Activated naive CD8-positive, alpha-beta T cell (primary cell): ENCODE measurements at regions not wholly inside any gene's neighbourhood (a gene's known extent, or its start where the extent isn't known, plus 50 kb on each side); places are given as distances from the start of the nearest gene placed in this dataset.
"Not testable (repeated sequence)": the region's sequence is repeated elsewhere in the genome, so short reads cannot be mapped to it uniquely, and the experiment has no call there.

Experiments
- H3K27ac Mint-ChIP-seq: one replicate; pipeline ENCODE4 v1.8.0; 2021; ENCODE audit warnings: mixed read lengths
- H3K27me3 Mint-ChIP-seq: one replicate; pipeline ENCODE4 v1.8.0; 2021; ENCODE audit warnings: mixed read lengths
- H3K36me3 Mint-ChIP-seq: one replicate; pipeline ENCODE4 v1.8.0; 2021; ENCODE audit warnings: mixed read lengths
- H3K4me1 Mint-ChIP-seq: one replicate; pipeline ENCODE4 v1.8.0; 2021; ENCODE audit warnings: low read depth, mixed read lengths
- H3K4me3 Mint-ChIP-seq: one replicate; pipeline ENCODE4 v1.8.0; 2021; ENCODE audit warnings: mild to moderate bottlenecking, mixed read lengths
- H3K9me3 Mint-ChIP-seq: one replicate; pipeline ENCODE4 v1.8.0; 2021; ENCODE audit warnings: low read depth, mixed read lengths

DNA sequence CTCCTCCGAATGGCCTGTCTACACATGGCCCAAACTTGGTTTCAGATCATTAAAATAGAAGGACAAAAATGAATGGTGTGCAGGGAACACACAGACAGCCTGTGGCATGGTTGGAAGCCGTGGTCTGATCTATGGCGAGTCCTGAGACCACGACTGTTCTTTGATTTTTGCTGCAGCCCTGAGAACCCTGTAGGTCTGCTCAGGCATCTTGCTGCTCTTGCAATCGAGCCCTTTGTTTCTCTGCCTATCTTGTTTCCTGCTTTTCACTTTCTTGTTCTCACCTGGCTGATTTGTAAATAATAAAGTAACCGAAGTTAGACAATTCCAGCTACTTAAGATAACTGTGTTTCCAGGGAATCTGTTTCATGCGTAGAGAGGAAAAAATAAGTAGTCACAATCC, 54.1 kb upstream of the NBPF9 start:
- not testable (repeated sequence) for H3K27me3 Mint-ChIP-seq, H3K27ac Mint-ChIP-seq, H3K9me3 Mint-ChIP-seq, H3K36me3 Mint-ChIP-seq
- H3K4me1 Mint-ChIP-seq = peaks cover 10% of the 10 kb centered on the region
- H3K4me3 Mint-ChIP-seq = peak overlapping the region; percentile 17

DNA sequence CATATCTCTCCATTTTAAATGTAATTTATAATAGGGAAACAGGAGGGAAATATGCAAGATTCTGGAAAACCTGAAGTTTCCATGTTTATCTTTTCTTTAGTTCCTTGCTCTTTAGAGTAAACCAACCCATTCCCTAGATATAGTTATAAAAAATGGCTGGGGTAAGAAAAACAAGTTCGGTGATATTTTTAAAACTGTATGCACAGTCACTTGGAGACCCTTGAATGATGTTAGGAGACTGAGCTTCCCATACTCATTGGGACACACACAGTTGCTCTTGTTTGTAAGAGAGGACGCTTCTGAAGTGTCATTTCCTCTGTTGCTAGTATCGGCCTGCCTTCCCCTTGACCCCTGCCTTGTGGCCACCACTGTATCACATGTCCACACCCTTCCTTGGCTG, 55.0 kb upstream of the NBPF9 start:
- not testable (repeated sequence) for H3K27me3 Mint-ChIP-seq, H3K9me3 Mint-ChIP-seq, H3K36me3 Mint-ChIP-seq, H3K4me3 Mint-ChIP-seq, H3K27ac Mint-ChIP-seq
- H3K4me1 Mint-ChIP-seq = peaks cover 10% of the 10 kb centered on the region

GRCh38 chr1:149163063-149163444, 59.7 kb upstream of the NBPF9 start:
- H3K4me3 Mint-ChIP-seq, H3K9me3 Mint-ChIP-seq, H3K4me1 Mint-ChIP-seq, H3K27ac Mint-ChIP-seq, H3K27me3 Mint-ChIP-seq, H3K36me3 Mint-ChIP-seq: not testable (repeated sequence)

DNA sequence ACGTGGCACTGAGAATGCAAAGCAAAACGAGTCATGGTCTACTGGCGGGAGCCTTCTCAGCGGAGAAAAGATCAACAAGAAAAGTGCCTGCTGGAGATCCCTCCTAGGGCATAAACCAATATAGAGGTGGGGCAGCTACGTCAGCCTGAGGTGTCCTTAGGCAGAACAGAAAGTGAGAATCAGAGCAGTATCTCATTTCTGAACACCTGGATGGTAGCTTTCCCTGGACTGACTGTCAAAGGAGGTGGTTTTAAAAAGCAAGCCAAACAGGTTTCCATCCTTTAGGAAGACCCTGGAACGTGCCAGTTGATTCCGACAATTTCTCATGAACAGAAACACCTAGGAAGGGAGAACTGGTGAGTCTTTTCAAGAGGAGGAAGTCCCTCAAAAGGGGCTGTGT, 71.4 kb upstream of the NBPF9 start:
- H3K4me1 Mint-ChIP-seq, H3K36me3 Mint-ChIP-seq, H3K27ac Mint-ChIP-seq, H3K27me3 Mint-ChIP-seq, H3K4me3 Mint-ChIP-seq, H3K9me3 Mint-ChIP-seq: not testable (repeated sequence)

- H3K9me3 Mint-ChIP-seq, H3K4me1 Mint-ChIP-seq, H3K4me3 Mint-ChIP-seq: not testable (repeated sequence)
These were observed 72.5 kb upstream of the NBPF9 start for GRCh38 chr1:149175812-149176211.

GRCh38 chr1:149176453-149177316, 73.3 kb upstream of the NBPF9 start:
- H3K36me3 Mint-ChIP-seq, H3K4me1 Mint-ChIP-seq, H3K27me3 Mint-ChIP-seq, H3K9me3 Mint-ChIP-seq: not testable (repeated sequence)
- Mint-ChIP-seq H3K4me3 (peak overlapping the region; percentile 81), H3K27ac (peak overlapping the region; percentile 89)

More at GRCh38 chr1:149175812-149176211, 72.5 kb upstream of the NBPF9 start:
- not testable (repeated sequence) for H3K27me3 Mint-ChIP-seq, H3K27ac Mint-ChIP-seq, H3K36me3 Mint-ChIP-seq

DNA sequence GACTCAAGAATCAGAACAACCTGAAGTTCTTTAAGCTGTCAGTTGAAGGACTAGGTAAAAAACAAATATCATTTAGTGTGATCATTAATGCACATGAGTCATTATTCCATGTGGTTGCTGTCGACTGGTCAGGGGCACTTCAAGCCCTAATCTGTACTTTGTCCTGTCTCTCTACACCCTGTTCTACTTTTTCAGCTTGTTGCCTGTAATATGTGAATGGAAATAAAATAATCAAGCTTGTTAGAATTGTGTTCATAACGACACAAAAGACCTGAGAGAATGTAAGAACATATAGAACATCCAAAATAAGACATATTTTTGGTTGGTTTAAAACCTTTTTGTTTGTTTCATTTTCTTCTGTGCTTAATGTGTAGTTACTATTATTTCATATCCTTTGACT, 87.4 kb upstream of the NBPF9 start:
- H3K27me3 Mint-ChIP-seq, H3K9me3 Mint-ChIP-seq, H3K27ac Mint-ChIP-seq, H3K4me3 Mint-ChIP-seq, H3K36me3 Mint-ChIP-seq, H3K4me1 Mint-ChIP-seq: not testable (repeated sequence)

- H3K4me1 Mint-ChIP-seq = peaks cover 11% of the 10 kb centered on the region
- H3K9me3 Mint-ChIP-seq, H3K36me3 Mint-ChIP-seq, H3K4me3 Mint-ChIP-seq, H3K27me3 Mint-ChIP-seq, H3K27ac Mint-ChIP-seq: not testable (repeated sequence)
These were observed 93.3 kb upstream of the NBPF9 start for GRCh38 chr1:149196651-149197050.

GRCh38 chr1:149200567-149200966, 97.2 kb upstream of the NBPF9 start:
- not testable (repeated sequence) for H3K27me3 Mint-ChIP-seq, H3K36me3 Mint-ChIP-seq, H3K9me3 Mint-ChIP-seq, H3K27ac Mint-ChIP-seq, H3K4me3 Mint-ChIP-seq
- peaks cover 11% of the 10 kb centered on the region for H3K4me1 Mint-ChIP-seq

DNA sequence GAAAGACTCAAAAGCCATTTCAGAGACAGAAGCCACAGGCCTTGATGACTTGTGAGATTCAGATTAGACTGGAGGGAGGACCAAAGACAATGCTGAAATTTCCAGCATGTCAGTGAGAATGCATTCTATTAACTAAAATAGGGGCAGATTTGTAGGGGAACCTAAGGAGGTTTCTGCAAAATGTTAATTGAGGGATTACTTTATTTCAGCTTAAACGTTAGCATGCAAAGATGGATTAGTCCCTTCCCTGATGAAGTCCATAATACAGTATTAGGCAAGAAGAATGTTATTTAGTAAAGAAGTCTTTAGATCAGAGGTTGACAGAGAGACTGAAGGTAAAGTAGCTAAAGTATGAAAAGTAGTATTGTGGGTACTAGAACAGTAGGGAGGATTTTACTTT, 98.9 kb upstream of the NBPF9 start:
- H3K4me3 Mint-ChIP-seq, H3K36me3 Mint-ChIP-seq, H3K27me3 Mint-ChIP-seq: not testable (repeated sequence)

DNA sequence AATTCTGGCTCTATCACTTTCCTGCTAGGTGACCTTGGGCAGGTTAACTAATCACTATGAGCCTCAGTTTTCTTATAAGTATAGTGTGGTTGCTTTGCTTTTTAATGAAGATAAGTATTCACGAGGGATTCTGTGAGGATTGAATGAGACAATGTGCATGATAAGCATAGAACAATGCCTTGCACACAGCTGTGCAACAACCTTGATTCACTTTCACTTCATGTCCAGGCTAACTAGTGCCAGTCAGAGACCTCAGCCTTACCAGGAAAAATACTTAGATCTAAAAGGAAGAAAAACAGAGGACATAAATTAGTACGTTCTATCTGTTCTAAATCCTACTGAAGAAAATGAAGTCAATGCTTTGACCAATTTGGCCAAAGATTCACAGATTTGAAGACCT, 101.0 kb upstream of the NBPF9 start:
- H3K4me1 Mint-ChIP-seq = not testable (repeated sequence)

More for the DNA sequence above, 98.9 kb upstream of the NBPF9 start:
- H3K27ac Mint-ChIP-seq, H3K4me1 Mint-ChIP-seq, H3K9me3 Mint-ChIP-seq: not testable (repeated sequence)

DNA sequence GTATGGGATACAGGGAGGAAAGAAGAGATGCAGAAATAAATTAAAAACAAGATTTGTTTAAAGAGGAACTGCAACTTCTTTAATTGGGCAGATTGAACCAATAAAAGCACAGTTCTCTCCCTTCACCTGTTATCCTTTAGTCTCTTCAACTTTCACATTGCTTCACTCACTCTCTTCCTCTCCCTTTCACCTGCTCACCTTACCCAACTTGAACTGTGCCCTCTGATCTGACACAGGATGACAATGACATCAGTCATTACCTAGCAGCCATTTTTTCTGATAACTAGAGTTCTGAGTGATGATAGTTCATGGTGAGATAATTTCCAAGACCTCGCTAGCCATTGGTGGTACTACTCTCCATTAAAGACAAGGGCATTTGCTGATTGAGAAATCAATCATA, 105.5 kb upstream of the NBPF9 start:
- not testable (repeated sequence) for H3K36me3 Mint-ChIP-seq, H3K27me3 Mint-ChIP-seq, H3K27ac Mint-ChIP-seq, H3K4me3 Mint-ChIP-seq, H3K4me1 Mint-ChIP-seq, H3K9me3 Mint-ChIP-seq

More for the DNA sequence above, 101.0 kb upstream of the NBPF9 start:
- not testable (repeated sequence) for H3K9me3 Mint-ChIP-seq, H3K4me3 Mint-ChIP-seq, H3K27me3 Mint-ChIP-seq, H3K27ac Mint-ChIP-seq, H3K36me3 Mint-ChIP-seq

DNA sequence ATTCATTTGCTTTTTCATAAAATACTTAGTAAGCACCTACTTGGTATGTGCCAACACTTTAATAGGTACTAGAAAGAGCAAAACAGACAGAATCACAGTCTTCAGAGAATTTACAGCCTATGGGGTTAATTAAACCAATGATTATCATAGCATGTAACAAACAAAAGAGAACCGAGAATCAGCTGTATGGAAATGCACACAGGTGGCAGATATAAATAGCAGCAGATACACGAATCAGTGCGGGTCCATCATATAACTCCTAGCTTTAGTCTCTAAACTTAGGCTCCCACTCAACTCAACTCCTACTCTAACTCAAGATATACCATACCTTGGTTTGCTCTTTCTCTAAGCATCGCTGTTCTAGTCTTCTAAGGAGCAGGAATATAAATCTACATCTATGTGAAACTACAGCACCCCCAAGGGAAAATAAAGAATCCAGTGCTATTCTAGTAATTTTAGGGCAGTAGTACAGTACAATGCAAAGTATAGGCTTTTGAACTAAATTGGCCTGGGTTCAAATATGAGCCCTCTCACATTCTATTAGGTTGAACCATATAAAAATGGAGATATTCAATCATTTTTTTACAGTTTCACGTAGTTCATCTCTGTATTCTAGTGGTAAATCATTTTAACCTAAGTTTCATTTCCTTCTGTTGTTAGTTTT, 108.5 kb upstream of the NBPF9 start:
- H3K9me3 Mint-ChIP-seq, H3K27ac Mint-ChIP-seq, H3K36me3 Mint-ChIP-seq, H3K4me3 Mint-ChIP-seq, H3K27me3 Mint-ChIP-seq, H3K4me1 Mint-ChIP-seq: not testable (repeated sequence)

DNA sequence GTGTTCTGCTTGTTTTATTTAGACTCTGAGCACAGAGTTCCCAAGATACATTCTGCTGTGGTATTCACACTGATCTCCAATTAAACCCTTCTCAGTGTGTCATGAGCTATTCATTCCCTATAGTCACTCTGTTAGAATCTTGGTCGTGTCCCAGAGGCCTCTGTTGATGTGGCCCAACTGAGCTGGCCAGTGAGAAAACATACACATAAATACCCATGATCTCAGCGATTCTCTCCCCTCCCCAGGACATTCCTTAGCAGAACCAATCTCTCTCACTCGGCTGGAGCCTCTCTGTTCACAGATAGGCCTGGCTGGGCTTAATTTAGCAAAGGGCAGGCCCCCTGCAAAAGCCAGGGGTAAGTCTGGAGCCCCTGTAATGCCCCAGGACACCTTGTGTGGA, 109.6 kb upstream of the NBPF9 start:
- not testable (repeated sequence) for H3K27ac Mint-ChIP-seq, H3K36me3 Mint-ChIP-seq, H3K27me3 Mint-ChIP-seq, H3K9me3 Mint-ChIP-seq, H3K4me3 Mint-ChIP-seq, H3K4me1 Mint-ChIP-seq

GRCh38 chr1:149213673-149214072, 110.3 kb upstream of the NBPF9 start:
- H3K4me1 Mint-ChIP-seq, H3K4me3 Mint-ChIP-seq, H3K27me3 Mint-ChIP-seq, H3K36me3 Mint-ChIP-seq, H3K9me3 Mint-ChIP-seq, H3K27ac Mint-ChIP-seq: not testable (repeated sequence)
